ENCODE measurements at regions not wholly inside any gene's neighbourhood (a gene's known extent, or its start where the extent isn't known, plus 50 kb on each side); places are given as distances from the start of the nearest gene placed in this dataset.

DNA sequence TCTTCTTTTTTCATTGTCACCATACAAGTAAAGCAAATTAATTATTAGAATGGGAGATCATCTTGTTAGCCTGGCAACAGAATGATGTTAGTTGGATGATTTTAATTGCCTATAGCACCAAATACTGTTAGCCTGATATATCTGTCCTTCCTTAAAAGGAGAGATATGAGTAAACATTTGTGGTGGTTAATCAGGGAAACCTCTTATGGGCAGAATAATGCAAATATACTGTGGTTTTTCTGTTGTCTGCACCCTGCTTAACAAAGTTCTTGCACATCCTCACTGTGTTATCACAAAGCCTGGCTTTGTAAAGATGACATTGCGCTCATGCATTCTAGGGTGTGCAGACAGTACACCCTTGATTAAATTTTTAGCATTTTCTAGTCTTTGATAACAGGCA lies 254.9 kb upstream of the SMC2 start:
- DNase-seq, result no peak
- no peak for FAIRE-seq
- intact Hi-C loops (cut with DNase I), result no loop called here
- Histone ChIP-seq H3K27ac (ENCODE audit: low read depth in 2 of 2, low read length in 2 of 2) (no peak overlapping the region), H3K36me3 (ENCODE audit: control insufficient read depth in 2 of 3, insufficient read depth in 3 of 3, low read length in 3 of 3) (no peaks in the 10 kb centered on the region), H3K4me1 (ENCODE audit: control insufficient read depth in 2 of 3, insufficient read depth in 2 of 3, low read depth in 1 of 3, low read length in 3 of 3) (no peaks in the 10 kb centered on the region), H3K27me3 (ENCODE audit: control insufficient read depth, insufficient read depth, low read length) (no peaks in the 10 kb centered on the region), H3K9me3 (ENCODE audit: control insufficient read depth in 2 of 3, insufficient read depth in 1 of 3, low read length in 3 of 3) (peaks cover 0 to 4% (median 0%) of the 10 kb centered on the region in 3 donors), H3K9ac (ENCODE audit: low read length in 3 of 3) (no peak overlapping the region), H3K4me3 (ENCODE audit: low read length in 3 of 3) (no peak overlapping the region)
- TF ChIP-seq, protein P1, sequence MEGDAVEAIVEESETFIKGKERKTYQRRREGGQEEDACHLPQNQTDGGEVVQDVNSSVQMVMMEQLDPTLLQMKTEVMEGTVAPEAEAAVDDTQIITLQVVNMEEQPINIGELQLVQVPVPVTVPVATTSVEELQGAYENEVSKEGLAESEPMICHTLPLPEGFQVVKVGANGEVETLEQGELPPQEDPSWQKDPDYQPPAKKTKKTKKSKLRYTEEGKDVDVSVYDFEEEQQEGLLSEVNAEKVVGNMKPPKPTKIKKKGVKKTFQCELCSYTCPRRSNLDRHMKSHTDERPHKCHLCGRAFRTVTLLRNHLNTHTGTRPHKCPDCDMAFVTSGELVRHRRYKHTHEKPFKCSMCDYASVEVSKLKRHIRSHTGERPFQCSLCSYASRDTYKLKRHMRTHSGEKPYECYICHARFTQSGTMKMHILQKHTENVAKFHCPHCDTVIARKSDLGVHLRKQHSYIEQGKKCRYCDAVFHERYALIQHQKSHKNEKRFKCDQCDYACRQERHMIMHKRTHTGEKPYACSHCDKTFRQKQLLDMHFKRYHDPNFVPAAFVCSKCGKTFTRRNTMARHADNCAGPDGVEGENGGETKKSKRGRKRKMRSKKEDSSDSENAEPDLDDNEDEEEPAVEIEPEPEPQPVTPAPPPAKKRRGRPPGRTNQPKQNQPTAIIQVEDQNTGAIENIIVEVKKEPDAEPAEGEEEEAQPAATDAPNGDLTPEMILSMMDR (IDR thresholded peaks at IDR 0.05; ENCODE audit: borderline replicate concordance, extremely low read depth, insufficient read depth), result no peak

GRCh38 chr9:103867886-103868285 lies 226.2 kb upstream of the SMC2 start:
- FAIRE-seq (no peak), DNase-seq (no peak)
- TF ChIP-seq, protein P1 (IDR thresholded peaks at IDR 0.05; ENCODE audit: borderline replicate concordance, extremely low read depth, insufficient read depth), result no peak
- H3K36me3 ChIP-seq (ENCODE audit: control insufficient read depth in 2 of 3, insufficient read depth in 3 of 3, low read length in 3 of 3), result no peaks in the 10 kb centered on the region
- H3K9ac ChIP-seq (ENCODE audit: low read length in 3 of 3), result no peak overlapping the region
- no peak overlapping the region for H3K27ac ChIP-seq (ENCODE audit: low read depth in 2 of 2, low read length in 2 of 2)
- intact Hi-C loops (cut with DNase I), result no loop called here
- no peak overlapping the region for H3K4me3 ChIP-seq (ENCODE audit: low read length in 3 of 3)
- no peaks in the 10 kb centered on the region for H3K9me3 ChIP-seq (ENCODE audit: control insufficient read depth in 2 of 3, insufficient read depth in 1 of 3, low read length in 3 of 3)
- H3K4me1 ChIP-seq (ENCODE audit: control insufficient read depth in 2 of 3, insufficient read depth in 2 of 3, low read depth in 1 of 3, low read length in 3 of 3), result no peaks in the 10 kb centered on the region
- H3K27me3 ChIP-seq (ENCODE audit: control insufficient read depth, insufficient read depth, low read length), result no peaks in the 10 kb centered on the region

GRCh38 chr9:103872811-103873210 lies 221.3 kb upstream of the SMC2 start:
- TF ChIP-seq, protein P1 (IDR thresholded peaks at IDR 0.05; ENCODE audit: borderline replicate concordance, extremely low read depth, insufficient read depth), result no peak
- DNase-seq, result no peak
- Histone ChIP-seq H3K27me3 (ENCODE audit: control insufficient read depth, insufficient read depth, low read length) (no peaks in the 10 kb centered on the region), H3K4me1 (ENCODE audit: control insufficient read depth in 2 of 3, insufficient read depth in 2 of 3, low read depth in 1 of 3, low read length in 3 of 3) (no peaks in the 10 kb centered on the region), H3K4me3 (ENCODE audit: low read length in 3 of 3) (no peak overlapping the region), H3K27ac (ENCODE audit: low read depth in 2 of 2, low read length in 2 of 2) (no peak overlapping the region), H3K9me3 (ENCODE audit: control insufficient read depth in 2 of 3, insufficient read depth in 1 of 3, low read length in 3 of 3) (no peaks in the 10 kb centered on the region), H3K9ac (ENCODE audit: low read length in 3 of 3) (no peak overlapping the region), H3K36me3 (ENCODE audit: control insufficient read depth in 2 of 3, insufficient read depth in 3 of 3, low read length in 3 of 3) (no peaks in the 10 kb centered on the region)
- intact Hi-C loops (cut with DNase I), result no loop called here
- FAIRE-seq, result no peak

- H3K4me1 ChIP-seq (ENCODE audit: control insufficient read depth in 2 of 3, insufficient read depth in 2 of 3, low read depth in 1 of 3, low read length in 3 of 3), result no peaks in the 10 kb centered on the region
- FAIRE-seq, result no peak
- H3K27me3 ChIP-seq (ENCODE audit: control insufficient read depth, insufficient read depth, low read length), result no peaks in the 10 kb centered on the region
These were observed 212.7 kb upstream of the SMC2 start for GRCh38 chr9:103881419-103881818.

More at GRCh38 chr9:103881419-103881818, 212.7 kb upstream of the SMC2 start:
- no peak overlapping the region for H3K4me3 ChIP-seq (ENCODE audit: low read length in 3 of 3)
- intact Hi-C loops (cut with DNase I), result no loop called here
- no peak overlapping the region for H3K27ac ChIP-seq (ENCODE audit: low read depth in 2 of 2, low read length in 2 of 2)
- DNase-seq, result no peak
- no peak overlapping the region for H3K9ac ChIP-seq (ENCODE audit: low read length in 3 of 3)
- no peaks in the 10 kb centered on the region for H3K36me3 ChIP-seq (ENCODE audit: control insufficient read depth in 2 of 3, insufficient read depth in 3 of 3, low read length in 3 of 3)
- TF ChIP-seq, protein P1 (IDR thresholded peaks at IDR 0.05; ENCODE audit: borderline replicate concordance, extremely low read depth, insufficient read depth), result no peak
- H3K9me3 ChIP-seq (ENCODE audit: control insufficient read depth in 2 of 3, insufficient read depth in 1 of 3, low read length in 3 of 3), result no peaks in the 10 kb centered on the region

All from kidney (tissue), 13 donors.